HCT116 (cell line): ENCODE measurements at regions not wholly inside any gene's neighbourhood (a gene's known extent, or its start where the extent isn't known, plus 50 kb on each side); places are given as distances from the start of the nearest gene placed in this dataset.

Experiments used
- ATAC-seq: fragments of 200-7000 bp; cut with Tn5 transposase; 2 replicates; pipeline ENCODE4 v1.9.1; 2020; ENCODE audit warnings: mild to moderate bottlenecking, moderate library complexity
- BruUV-seq: library from RNA; stranded (reverse); fragments of 400-500 nt; replicated peaks from 2 replicates; lab custom pipeline; 2021; lab: Mats Ljungman, UMichigan
- CTCF ChIA-PET: fragments of 300-600 bp; sonication (Branson Sonifier 250); formaldehyde crosslinking; loops from one replicate; lab custom pipeline; 2021; ENCODE audit warnings: antibody characterized with exemption; lab: Charles Lee
- POLR2A ChIA-PET: fragments of 300-600, 350-600 bp; sonication (Branson Sonifier 250); formaldehyde crosslinking; loops from one replicate; lab custom pipeline; 2021; ENCODE audit warnings: antibody characterized with exemption; lab: Charles Lee
- RAD21 ChIA-PET, 2 experiments: fragments of 300-600 bp; sonication (Branson Sonifier 250); formaldehyde crosslinking; loops; one replicate each; lab custom pipeline; 2023; ENCODE audit warnings: low total read pairs in 2 of 2; ENCODE audit not compliant: uncharacterized antibody in 2 of 2, unreplicated experiment in 2 of 2, low non-redundant PET in 1 of 2; lab: Charles Lee
- DNase-seq: peaks from one replicate; pipeline ENCODE4 v3.0.0-alpha.2; 2010; ENCODE audit warnings: low read depth, low spot score
- H2AFZ ChIP-seq: fragments of 200-600 bp; shearing (Covaris generic), sonication (generic); 2 replicates; pipeline ENCODE4 v1.6.1; 2017; ENCODE audit warnings: low read depth, mixed run types, mixed read lengths, antibody characterized with exemption, low read length; ENCODE audit not compliant: poor library complexity, severe bottlenecking
- H3K27ac ChIP-seq: 2 replicates; pipeline ENCODE4 v1.5.1; 2012; ENCODE audit warnings: low read depth, low read length
- H3K27me3 ChIP-seq: fragments of 200-600 bp; sonication (generic); 2 replicates; pipeline ENCODE4 v1.6.1; 2016; ENCODE audit warnings: mixed run types, low read length, mixed read lengths; ENCODE audit not compliant: insufficient read depth
- H3K36me3 ChIP-seq, 2 experiments: fragments of 200-500 bp in 1 of 2; fragments of 200-600 bp in 1 of 2; sonication (Bioruptor generic) in 1 of 2; sonication (generic) in 1 of 2; 2 replicates each; pipeline versions ENCODE4 v1.5.1 to v1.6.1; 2014 to 2016; ENCODE audit warnings: low read length in 2 of 2, inconsistent platforms in 1 of 2, mixed read lengths in 1 of 2, mixed run types in 1 of 2; ENCODE audit not compliant: insufficient read depth in 2 of 2, control insufficient read depth in 1 of 2
- H3K4me1 ChIP-seq, 2 experiments: fragments of 200-600 bp in 1 of 2; sonication (generic) in 1 of 2; 2 replicates each; pipeline versions ENCODE4 v1.5.1 to v1.6.1; 2012 to 2017; ENCODE audit warnings: low read length in 2 of 2, inconsistent platforms in 1 of 2, mild to moderate bottlenecking in 1 of 2, mixed read lengths in 1 of 2, mixed run types in 1 of 2, moderate library complexity in 1 of 2; ENCODE audit not compliant: insufficient read depth in 2 of 2, control insufficient read depth in 1 of 2
- H3K4me2 ChIP-seq: fragments of 200-600 bp; sonication (generic); 2 replicates; pipeline ENCODE4 v1.6.1; 2017; ENCODE audit warnings: mixed run types, low read length, mixed read lengths
- H3K4me3 ChIP-seq, 2 experiments: fragments of 200-600 bp in 1 of 2; sonication (generic) in 1 of 2; replicated peaks in 1 of 2; 2 replicates each; pipeline ENCODE4 v1.5.1; 2011 to 2016; ENCODE audit warnings: low read length in 2 of 2, control low read depth in 1 of 2, low read depth in 1 of 2, mild to moderate bottlenecking in 1 of 2, mixed read lengths in 1 of 2, mixed run types in 1 of 2
- H3K79me2 ChIP-seq: fragments of 200-600 bp; sonication (generic); 2 replicates; pipeline ENCODE4 v1.6.1; 2017; ENCODE audit warnings: mild to moderate bottlenecking, mixed run types, low read length, moderate library complexity, mixed read lengths; ENCODE audit not compliant: insufficient read depth
- H3K9ac ChIP-seq: fragments of 200-600 bp; sonication (generic); 2 replicates; pipeline ENCODE4 v1.6.1; 2016; ENCODE audit warnings: low read length, mixed read lengths
- H3K9me2 ChIP-seq: fragments of 200-600 bp; sonication (generic), shearing (Covaris generic); 2 replicates; pipeline ENCODE4 v1.6.1; 2017; ENCODE audit warnings: mixed run types, mild to moderate bottlenecking, moderate library complexity; ENCODE audit not compliant: insufficient read depth
- H3K9me3 ChIP-seq, 2 experiments: fragments of 200-500 bp in 1 of 2; fragments of 200-600 bp in 1 of 2; sonication (Bioruptor generic) in 1 of 2; sonication (generic) in 1 of 2; 2 replicates each; pipeline ENCODE4 v1.6.1; 2014 to 2017; ENCODE audit warnings: low read length in 2 of 2, mixed read lengths in 2 of 2, inconsistent platforms in 1 of 2, low read depth in 1 of 2, mild to moderate bottlenecking in 1 of 2, mixed run types in 1 of 2, moderate library complexity in 1 of 2; ENCODE audit not compliant: control insufficient read depth in 1 of 2, insufficient read depth in 1 of 2
- H4K20me1 ChIP-seq: fragments of 200-600 bp; sonication (generic), shearing (Covaris generic); 2 replicates; pipeline ENCODE4 v1.6.1; 2017; ENCODE audit warnings: mixed run types, mild to moderate bottlenecking, moderate library complexity; ENCODE audit not compliant: insufficient read depth
- CBX3 ChIP-seq: IDR thresholded peaks from 2 replicates; pipeline ENCODE4 v1.6.1; 2012; ENCODE audit warnings: low read depth
- EZH2phosphoT487 ChIP-seq: fragments of 200-600 bp; IDR thresholded peaks from 2 replicates; pipeline ENCODE4 v1.6.1; 2018; ENCODE audit warnings: antibody characterized with exemption, borderline replicate concordance
- MAX ChIP-seq: IDR thresholded peaks from 2 replicates; pipeline ENCODE4 v1.6.1; 2012
- POLR2AphosphoS5 ChIP-seq: IDR thresholded peaks from 2 replicates; pipeline ENCODE4 v1.6.1; 2011; ENCODE audit warnings: mild to moderate bottlenecking, low read depth, low read length, moderate library complexity
- RAD21 ChIP-seq: IDR thresholded peaks from 2 replicates; pipeline ENCODE4 v1.6.1; 2012; ENCODE audit warnings: low read depth, mild to moderate bottlenecking
- REST ChIP-seq: IDR thresholded peaks from 2 replicates; pipeline ENCODE4 v1.6.1; 2012; ENCODE audit warnings: low read depth
- SIN3A ChIP-seq: IDR thresholded peaks from 2 replicates; pipeline ENCODE4 v1.6.1; 2012; ENCODE audit warnings: low read depth
- SRF ChIP-seq: IDR thresholded peaks from 2 replicates; pipeline ENCODE4 v1.6.1; 2012; ENCODE audit warnings: low read depth
- ZNF274 ChIP-seq: fragments of 200-500 bp; sonication (Bioruptor generic); IDR thresholded peaks from 2 replicates; pipeline ENCODE4 v1.6.1; 2014; ENCODE audit warnings: mild to moderate bottlenecking, low read depth, low read length, inconsistent platforms
- intact Hi-C: fragments of 100-400 bp; cut with micrococcal nuclease; formaldehyde crosslinking; loops from 2 replicates; pipeline ENCODE4 v1.10.0; 2022
- TF ChIP-seq, protein P1 (sequence below): IDR thresholded peaks from 2 replicates; pipeline ENCODE4 v1.6.1; 2011; ENCODE audit warnings: mild to moderate bottlenecking, low read length, moderate library complexity; ENCODE audit not compliant: insufficient replicate concordance; ENCODE audit errors: extremely low read depth
- TF ChIP-seq, protein P2 (sequence below): IDR thresholded peaks from 2 replicates; pipeline ENCODE4 v1.6.1; 2012

- Histone ChIP-seq H3K4me3 (no peak overlapping the region), H3K9me3 (peaks cover 5% of the 10 kb centered on the region in 2 experiments; a peak in 2 of 4 replicates), H3K9me2 (no peaks in the 10 kb centered on the region), H3K27ac (no peak overlapping the region), H2AFZ (no peak overlapping the region), H3K36me3 (no peaks in the 10 kb centered on the region), H3K4me1 (no peaks in the 10 kb centered on the region), H4K20me1 (no peaks in the 10 kb centered on the region), H3K27me3 (no peaks in the 10 kb centered on the region), H3K9ac (no peak overlapping the region), H3K4me2 (no peak overlapping the region), H3K79me2 (no peaks in the 10 kb centered on the region)
- intact Hi-C loops, result no loop called here
- TF ChIP-seq EZH2phosphoT487 (no peak), MAX (no peak), RAD21 (no peak)
- TF ChIP-seq, protein P1, sequence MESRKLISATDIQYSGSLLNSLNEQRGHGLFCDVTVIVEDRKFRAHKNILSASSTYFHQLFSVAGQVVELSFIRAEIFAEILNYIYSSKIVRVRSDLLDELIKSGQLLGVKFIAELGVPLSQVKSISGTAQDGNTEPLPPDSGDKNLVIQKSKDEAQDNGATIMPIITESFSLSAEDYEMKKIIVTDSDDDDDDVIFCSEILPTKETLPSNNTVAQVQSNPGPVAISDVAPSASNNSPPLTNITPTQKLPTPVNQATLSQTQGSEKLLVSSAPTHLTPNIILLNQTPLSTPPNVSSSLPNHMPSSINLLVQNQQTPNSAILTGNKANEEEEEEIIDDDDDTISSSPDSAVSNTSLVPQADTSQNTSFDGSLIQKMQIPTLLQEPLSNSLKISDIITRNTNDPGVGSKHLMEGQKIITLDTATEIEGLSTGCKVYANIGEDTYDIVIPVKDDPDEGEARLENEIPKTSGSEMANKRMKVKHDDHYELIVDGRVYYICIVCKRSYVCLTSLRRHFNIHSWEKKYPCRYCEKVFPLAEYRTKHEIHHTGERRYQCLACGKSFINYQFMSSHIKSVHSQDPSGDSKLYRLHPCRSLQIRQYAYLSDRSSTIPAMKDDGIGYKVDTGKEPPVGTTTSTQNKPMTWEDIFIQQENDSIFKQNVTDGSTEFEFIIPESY, result no peak
- TF ChIP-seq, protein P2, sequence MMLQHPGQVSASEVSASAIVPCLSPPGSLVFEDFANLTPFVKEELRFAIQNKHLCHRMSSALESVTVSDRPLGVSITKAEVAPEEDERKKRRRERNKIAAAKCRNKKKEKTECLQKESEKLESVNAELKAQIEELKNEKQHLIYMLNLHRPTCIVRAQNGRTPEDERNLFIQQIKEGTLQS, result no peak
- RAD21 ChIA-PET, result no interaction called here
- CTCF ChIA-PET, result no interaction called here
- DNase-seq (no peak), ATAC-seq (no peak)
- POLR2A ChIA-PET, result no interaction called here
- BruUV-seq, result no TSS peak
Observed at GRCh38 chr7:67803789-67804188, 807.2 kb downstream of the TYW1 start.

- CTCF ChIA-PET, result no interaction called here
- Histone ChIP-seq H3K4me2 (no peak overlapping the region), H3K4me1 (no peaks in the 10 kb centered on the region), H3K27ac (no peak overlapping the region), H3K4me3 (no peak overlapping the region), H4K20me1 (no peaks in the 10 kb centered on the region), H3K9me3 (no peaks in the 10 kb centered on the region; a peak in 2 of 4 replicates), H3K36me3 (no peaks in the 10 kb centered on the region), H3K27me3 (no peaks in the 10 kb centered on the region), H3K79me2 (no peaks in the 10 kb centered on the region), H3K9ac (no peak overlapping the region), H3K9me2 (no peaks in the 10 kb centered on the region), H2AFZ (no peak overlapping the region)
- DNase-seq (no peak), ATAC-seq (no peak)
- RAD21 ChIA-PET, result no interaction called here
- intact Hi-C loops, result no loop called here
- POLR2A ChIA-PET, result no interaction called here
- BruUV-seq, result no TSS peak
- no peak for TF ChIP-seq REST
- no peak for TF ChIP-seq SIN3A
- no peak for TF ChIP-seq ZNF274
- TF ChIP-seq POLR2AphosphoS5, result no peak
- TF ChIP-seq, protein P1, result no peak
- TF ChIP-seq RAD21, result no peak
- TF ChIP-seq SRF, result no peak
- no peak for TF ChIP-seq MAX
- TF ChIP-seq CBX3, result no peak
Observed at GRCh38 chr7:67805921-67806471, 809.4 kb downstream of the TYW1 start.
